DOHH2 (cell line): ENCODE measurements at regions not wholly inside any gene's neighbourhood (a gene's known extent, or its start where the extent isn't known, plus 50 kb on each side); places are given as distances from the start of the nearest gene placed in this dataset.

Experiments used
- H3F3A ChIP-seq: fragments of 200-600 bp; sonication (generic), shearing (Covaris generic); 2 replicates; pipeline ENCODE4 v1.6.0; 2016; ENCODE audit warnings: antibody characterized with exemption, mild to moderate bottlenecking; ENCODE audit not compliant: control insufficient read depth, insufficient read depth
- H3K27ac ChIP-seq: fragments of 200-600 bp; sonication (generic); 2 replicates; pipeline ENCODE4 v1.5.1; 2014; ENCODE audit warnings: low read depth, mild to moderate bottlenecking, low read length, moderate library complexity
- H3K27me3 ChIP-seq: fragments of 200-600 bp; sonication (generic); 2 replicates; pipeline ENCODE4 v1.6.1; 2014; ENCODE audit warnings: mild to moderate bottlenecking, low read length, mixed read lengths; ENCODE audit not compliant: control insufficient read depth
- H3K36me3 ChIP-seq: fragments of 200-600 bp; sonication (generic); 2 replicates; pipeline ENCODE4 v1.6.1; 2014; ENCODE audit warnings: mild to moderate bottlenecking, low read length, moderate library complexity, mixed read lengths; ENCODE audit not compliant: control insufficient read depth
- H3K4me1 ChIP-seq: fragments of 200-600 bp; sonication (generic); 2 replicates; pipeline ENCODE4 v1.6.1; 2014; ENCODE audit warnings: mild to moderate bottlenecking, low read length, mixed read lengths; ENCODE audit not compliant: control insufficient read depth
- H3K4me2 ChIP-seq: fragments of 200-600 bp; sonication (generic); 2 replicates; pipeline ENCODE4 v1.6.0; 2014; ENCODE audit warnings: mild to moderate bottlenecking, low read length, moderate library complexity
- H3K4me3 ChIP-seq: fragments of 200-600 bp; sonication (generic); 2 replicates; pipeline ENCODE4 v1.5.1; 2014; ENCODE audit warnings: mild to moderate bottlenecking, low read length, mixed read lengths
- H3K79me2 ChIP-seq: fragments of 200-600 bp; sonication (generic); 2 replicates; pipeline ENCODE4 v1.6.1; 2014; ENCODE audit warnings: mild to moderate bottlenecking, low read length, mixed read lengths; ENCODE audit not compliant: control insufficient read depth
- H3K9me2 ChIP-seq: fragments of 200-600 bp; sonication (generic); replicated peaks from 2 replicates; pipeline ENCODE4 v1.6.1; 2014; ENCODE audit warnings: mild to moderate bottlenecking, low read length, mixed read lengths; ENCODE audit not compliant: control insufficient read depth
- H3K9me3 ChIP-seq: fragments of 200-600 bp; sonication (generic); 2 replicates; pipeline ENCODE4 v1.6.1; 2014; ENCODE audit warnings: antibody characterized with exemption, low read length, mixed read lengths; ENCODE audit not compliant: control insufficient read depth, insufficient read depth
- H4K20me1 ChIP-seq: fragments of 200-600 bp; sonication (generic); 2 replicates; pipeline ENCODE4 v1.6.0; 2014; ENCODE audit warnings: low read depth, mild to moderate bottlenecking, antibody characterized with exemption, low read length, moderate library complexity; ENCODE audit not compliant: control insufficient read depth, insufficient read depth
- CTCF ChIP-seq: fragments of 200-600 bp; sonication (generic); IDR thresholded peaks from one replicate; pipeline ENCODE4 v1.5.1; 2014; ENCODE audit warnings: antibody characterized with exemption, mild to moderate bottlenecking, low read depth, low read length; ENCODE audit not compliant: poor library complexity, severe bottlenecking
- EZH2phosphoT487 ChIP-seq: fragments of 200-600 bp; sonication (generic); IDR thresholded peaks from 2 replicates; pipeline ENCODE4 v1.6.1; 2017; ENCODE audit warnings: borderline replicate concordance, mild to moderate bottlenecking, antibody characterized with exemption, low read length, moderate library complexity, mixed read lengths

DNA sequence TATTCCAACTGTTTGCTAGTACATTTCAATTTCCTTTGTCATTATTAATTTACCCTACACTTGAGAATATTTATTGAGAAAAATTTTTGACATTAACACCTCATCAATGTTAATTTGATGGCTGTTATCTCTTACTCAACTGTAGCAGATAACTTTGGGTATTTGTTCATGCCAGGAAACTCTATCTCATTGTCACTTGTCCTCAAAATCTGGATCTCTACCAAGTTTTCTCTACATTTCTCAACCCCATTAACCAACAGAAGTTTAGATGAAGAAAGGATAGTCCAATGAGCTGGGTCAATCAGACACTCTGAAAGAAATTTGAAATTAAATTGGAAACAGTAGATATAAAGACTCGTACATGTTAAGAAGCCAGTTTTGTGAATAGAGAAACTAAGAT is 395.3 kb downstream of the TUSC1 start:
- Histone ChIP-seq H3F3A (no peaks in the 10 kb centered on the region), H3K4me2 (no peak overlapping the region)

DNA sequence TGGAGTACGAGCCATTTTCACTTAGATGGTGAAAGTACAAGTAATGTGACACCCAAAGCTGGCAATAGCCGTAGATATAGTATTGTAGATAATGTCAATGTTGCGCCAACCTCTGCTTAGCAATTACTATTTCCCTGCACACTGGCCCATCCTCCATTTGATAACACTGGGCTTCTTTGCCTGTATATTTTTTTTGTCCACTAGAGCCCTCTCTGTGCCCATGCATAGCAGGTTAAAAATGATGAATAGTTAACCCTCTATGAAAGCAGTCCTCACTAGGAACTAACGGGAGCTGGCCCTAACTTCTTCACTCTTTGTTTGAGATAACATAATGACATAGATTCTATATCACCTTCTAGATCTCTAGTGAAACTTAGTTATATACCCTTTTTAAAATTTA is 416.8 kb downstream of the TUSC1 start:
- no peak overlapping the region for H3K4me2 ChIP-seq
- H3K79me2 ChIP-seq = no peaks in the 10 kb centered on the region
- no peaks in the 10 kb centered on the region for H3F3A ChIP-seq
- no peaks in the 10 kb centered on the region for H3K27me3 ChIP-seq
- no peaks in the 10 kb centered on the region for H4K20me1 ChIP-seq
- no peaks in the 10 kb centered on the region for H3K36me3 ChIP-seq
- no peak overlapping the region for H3K4me3 ChIP-seq
- no peak overlapping the region for H3K27ac ChIP-seq
- TF ChIP-seq EZH2phosphoT487 = no peak
- TF ChIP-seq CTCF = no peak
- no peaks in the 10 kb centered on the region for H3K9me3 ChIP-seq
- no peaks in the 10 kb centered on the region for H3K4me1 ChIP-seq
- H3K9me2 ChIP-seq = no peaks in the 10 kb centered on the region

More for the DNA sequence above, 395.3 kb downstream of the TUSC1 start:
- H3K27ac ChIP-seq = no peak overlapping the region
- no peaks in the 10 kb centered on the region for H3K9me3 ChIP-seq
- H3K9me2 ChIP-seq = no peaks in the 10 kb centered on the region
- no peaks in the 10 kb centered on the region for H3K4me1 ChIP-seq
- H3K79me2 ChIP-seq = no peaks in the 10 kb centered on the region
- no peak overlapping the region for H3K4me3 ChIP-seq
- H3K36me3 ChIP-seq = no peaks in the 10 kb centered on the region
- H3K27me3 ChIP-seq = no peaks in the 10 kb centered on the region
- no peak for TF ChIP-seq EZH2phosphoT487
- TF ChIP-seq CTCF = no peak
- H4K20me1 ChIP-seq = no peaks in the 10 kb centered on the region

DNA sequence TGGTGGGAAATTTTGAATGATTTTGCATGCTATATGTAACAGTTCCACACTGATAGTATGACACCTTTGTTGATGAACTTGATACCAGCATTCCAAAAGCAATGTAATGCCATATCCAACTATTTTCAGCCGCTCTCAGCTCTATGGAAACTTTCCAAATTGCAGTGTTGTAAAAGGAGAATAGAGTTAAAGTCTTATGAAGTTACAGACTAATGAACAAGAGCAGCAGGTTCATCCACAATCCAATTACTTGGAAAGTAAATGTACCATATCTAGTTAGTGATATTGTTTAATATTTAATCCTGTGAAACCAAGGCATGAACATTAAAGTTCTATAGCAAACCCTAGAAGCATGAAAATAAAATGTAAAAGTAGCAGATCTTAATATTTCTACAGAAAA is 418.2 kb downstream of the TUSC1 start:
- H3K4me1 ChIP-seq = no peaks in the 10 kb centered on the region
- H3K4me3 ChIP-seq = no peak overlapping the region
- no peak overlapping the region for H3K27ac ChIP-seq
- H3K79me2 ChIP-seq = no peaks in the 10 kb centered on the region
- H4K20me1 ChIP-seq = no peaks in the 10 kb centered on the region
- TF ChIP-seq EZH2phosphoT487 = no peak
- no peak for TF ChIP-seq CTCF
- H3K9me3 ChIP-seq = no peaks in the 10 kb centered on the region
- H3K27me3 ChIP-seq = no peaks in the 10 kb centered on the region
- no peaks in the 10 kb centered on the region for H3F3A ChIP-seq
- H3K4me2 ChIP-seq = no peak overlapping the region
- no peaks in the 10 kb centered on the region for H3K36me3 ChIP-seq
- H3K9me2 ChIP-seq = no peaks in the 10 kb centered on the region

- no peaks in the 10 kb centered on the region for H3K4me1 ChIP-seq
- TF ChIP-seq EZH2phosphoT487 (no peak), CTCF (no peak)
These were observed 423.0 kb downstream of the TUSC1 start for GRCh38 chr9:25255216-25255615.

More at GRCh38 chr9:25255216-25255615, 423.0 kb downstream of the TUSC1 start:
- Histone ChIP-seq H3K36me3 (no peaks in the 10 kb centered on the region), H3K9me3 (no peaks in the 10 kb centered on the region), H3K4me3 (no peak overlapping the region), H3K79me2 (no peaks in the 10 kb centered on the region), H3F3A (no peaks in the 10 kb centered on the region), H3K27ac (no peak overlapping the region), H3K27me3 (no peaks in the 10 kb centered on the region), H3K9me2 (no peaks in the 10 kb centered on the region), H4K20me1 (no peaks in the 10 kb centered on the region), H3K4me2 (no peak overlapping the region)
